PFSK-1 (cell line): ENCODE measurements at regions not wholly inside any gene's neighbourhood (a gene's known extent, or its start where the extent isn't known, plus 50 kb on each side); places are given as distances from the start of the nearest gene placed in this dataset.

ENCODE experiments used
- FOXP2 ChIP-seq: optimal IDR thresholded peaks from 2 replicates; pipeline ENCODE3; 2011; ENCODE audit warnings: borderline replicate concordance, control low read depth, inconsistent platforms; ENCODE audit not compliant: insufficient read depth; ENCODE audit errors: extremely low read length, extremely low read depth
- POLR2AphosphoS5 ChIP-seq: IDR thresholded peaks from 2 replicates; pipeline ENCODE4 v1.6.1; 2012; ENCODE audit warnings: low read depth, mild to moderate bottlenecking, control low read depth, low read length, moderate library complexity
- REST ChIP-seq, 2 experiments: IDR thresholded peaks; 2 replicates each; pipeline versions ENCODE4 v1.6.1 to v1.8.0; 2011 to 2012; ENCODE audit warnings: low read depth in 2 of 2, low read length in 2 of 2, control low read depth in 1 of 2, inconsistent platforms in 1 of 2, mild to moderate bottlenecking in 1 of 2, moderate library complexity in 1 of 2; ENCODE audit not compliant: insufficient read depth in 1 of 2
- SIN3A ChIP-seq: IDR thresholded peaks from 2 replicates; pipeline ENCODE4 v1.6.1; 2012; ENCODE audit warnings: mild to moderate bottlenecking, low read length, moderate library complexity, borderline replicate concordance; ENCODE audit not compliant: insufficient read depth
- TAF1 ChIP-seq: IDR thresholded peaks from 2 replicates; pipeline ENCODE4 v1.6.1; 2012; ENCODE audit warnings: low read length, control low read depth, borderline replicate concordance; ENCODE audit not compliant: insufficient read depth

GRCh38 chr3:193968380-193968974, 167.5 kb upstream of the HES1 start:
- no peak for TF ChIP-seq FOXP2
- no peak for TF ChIP-seq SIN3A
- TF ChIP-seq TAF1: no peak
- TF ChIP-seq POLR2AphosphoS5: no peak
- TF ChIP-seq REST (IDR thresholded peaks at IDR 0.05; ENCODE audit: insufficient read depth in 1 of 2, low read depth in 2 of 2, low read length in 2 of 2): no peak

- TF ChIP-seq REST (IDR thresholded peaks at IDR 0.05; ENCODE audit: insufficient read depth in 1 of 2, low read depth in 2 of 2, low read length in 2 of 2) (no peak), TAF1 (no peak), POLR2AphosphoS5 (no peak), FOXP2 (no peak), SIN3A (no peak)
These were observed 165.2 kb upstream of the HES1 start for GRCh38 chr3:193970773-193971206.

DNA sequence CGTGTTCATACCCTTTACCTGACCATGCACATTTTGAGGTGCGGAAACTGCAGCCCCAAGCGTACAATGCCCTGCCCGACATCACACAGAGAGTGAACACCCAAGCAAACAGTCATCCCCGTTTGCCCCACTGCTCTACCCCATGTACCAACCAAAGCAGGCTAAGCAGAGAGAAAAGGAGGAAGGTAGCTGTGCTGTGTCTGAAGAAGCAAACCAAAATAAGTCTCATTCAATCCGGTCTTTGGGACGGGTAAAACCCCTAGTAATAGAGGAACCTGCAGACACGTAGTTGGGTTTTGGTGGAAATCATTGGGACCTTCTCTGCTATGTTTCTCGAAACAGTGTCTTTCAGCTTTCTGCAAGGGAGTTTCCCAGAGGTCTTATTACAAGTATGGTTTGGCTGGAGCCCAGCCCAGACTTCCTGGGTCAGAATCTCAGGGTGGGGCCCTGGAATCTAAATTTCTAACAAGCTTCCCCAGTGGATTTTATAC, 164.6 kb upstream of the HES1 start:
- TF ChIP-seq SIN3A (no peak), FOXP2 (no peak), REST (IDR thresholded peaks at IDR 0.05; ENCODE audit: insufficient read depth in 1 of 2, low read depth in 2 of 2, low read length in 2 of 2) (no peak), TAF1 (no peak), POLR2AphosphoS5 (no peak)

GRCh38 chr3:193971966-193972365, 164.0 kb upstream of the HES1 start:
- TF ChIP-seq POLR2AphosphoS5 (no peak), REST (IDR thresholded peaks at IDR 0.05; ENCODE audit: insufficient read depth in 1 of 2, low read depth in 2 of 2, low read length in 2 of 2) (no peak), SIN3A (no peak), FOXP2 (no peak), TAF1 (no peak)

- TF ChIP-seq REST (IDR thresholded peaks at IDR 0.05; ENCODE audit: insufficient read depth in 1 of 2, low read depth in 2 of 2, low read length in 2 of 2) (no peak), POLR2AphosphoS5 (no peak), TAF1 (no peak), SIN3A (no peak), FOXP2 (no peak)
These were observed 163.1 kb upstream of the HES1 start for GRCh38 chr3:193972832-193973231.
